Endothelial cell of umbilical vein (primary cell): ENCODE measurements at regions not wholly inside any gene's neighbourhood (a gene's known extent, or its start where the extent isn't known, plus 50 kb on each side); places are given as distances from the start of the nearest gene placed in this dataset.

Experiments used
- BruUV-seq: library from RNA; stranded (reverse); fragments of 400-500 nt; replicated peaks from 2 replicates; lab custom pipeline; 2021; lab: Mats Ljungman, UMichigan
- CTCF ChIA-PET: fragments of 300-600, 350-600 bp; sonication (Branson Sonifier 250); formaldehyde crosslinking; loops from one replicate; lab custom pipeline; 2021; ENCODE audit warnings: antibody characterized with exemption, inconsistent platforms; lab: Charles Lee
- POLR2A ChIA-PET: fragments of 300-600, 350-600 bp; sonication (Branson Sonifier 250); formaldehyde crosslinking; loops from one replicate; lab custom pipeline; 2021; ENCODE audit warnings: antibody characterized with exemption, inconsistent platforms; lab: Charles Lee
- DNase-seq: peaks from one replicate; pipeline ENCODE4 v3.0.0-alpha.2; 2011; ENCODE audit warnings: low read depth, low spot score
- FAIRE-seq: peaks from 2 replicates; lab custom pipeline; 2011; peaks lifted over from hg19 to GRCh38; lab: Jason Lieb, UNC
- H2AFZ ChIP-seq: 2 replicates; pipeline ENCODE4 v1.6.0; 2012; ENCODE audit warnings: low read depth, low read length, control low read depth, inconsistent platforms
- H3K27ac ChIP-seq: 2 replicates; pipeline ENCODE4 v1.5.1; 2011; ENCODE audit warnings: low read depth, mild to moderate bottlenecking, control low read depth, low read length, moderate library complexity; ENCODE audit not compliant: insufficient read depth
- H3K27me3 ChIP-seq, 2 experiments: 2 replicates each; pipeline versions ENCODE4 v1.6.0 to v1.6.1; 2011; ENCODE audit warnings: low read length in 2 of 2, mixed read lengths in 1 of 2; ENCODE audit not compliant: control insufficient read depth in 2 of 2, insufficient read depth in 2 of 2
- H3K36me3 ChIP-seq, 2 experiments: 2 replicates in 1 of 2; 3 replicates in 1 of 2; pipeline ENCODE4 v1.5.1; 2011; ENCODE audit warnings: low read length in 2 of 2, mild to moderate bottlenecking in 1 of 2, moderate library complexity in 1 of 2; ENCODE audit not compliant: control insufficient read depth in 2 of 2, insufficient read depth in 2 of 2; ENCODE audit errors: extremely low read depth in 1 of 2
- H3K4me1 ChIP-seq: 3 replicates; pipeline ENCODE4 v1.5.1; 2011; ENCODE audit warnings: mild to moderate bottlenecking, low read length; ENCODE audit not compliant: control insufficient read depth, insufficient read depth; ENCODE audit errors: extremely low read depth
- H3K4me2 ChIP-seq: 2 replicates; pipeline ENCODE4 v1.6.1; 2011; ENCODE audit warnings: low read length, control low read depth, mixed read lengths; ENCODE audit not compliant: insufficient read depth
- H3K4me3 ChIP-seq, 3 experiments: fragments of 200-600 bp in 1 of 3; sonication (generic), shearing (Covaris generic) in 1 of 3; replicated peaks in 1 of 3; 2 replicates each; pipeline ENCODE4 v1.5.1; 2011 to 2016; ENCODE audit warnings: control low read depth in 3 of 3, low read length in 3 of 3, mild to moderate bottlenecking in 2 of 3, inconsistent platforms in 1 of 3, low read depth in 1 of 3, moderate library complexity in 1 of 3; ENCODE audit not compliant: insufficient read depth in 1 of 3
- H3K79me2 ChIP-seq: 2 replicates; pipeline ENCODE4 v1.6.0; 2012; ENCODE audit warnings: low read length, inconsistent platforms; ENCODE audit not compliant: control insufficient read depth, insufficient read depth
- H3K9ac ChIP-seq: replicated peaks from 2 replicates; pipeline ENCODE3; 2011; ENCODE audit warnings: low read length, control low read depth; ENCODE audit not compliant: insufficient read depth; ENCODE audit errors: extremely low read depth
- H3K9me1 ChIP-seq: replicated peaks from 3 replicates; pipeline ENCODE4 v1.6.0; 2011; ENCODE audit warnings: mild to moderate bottlenecking, low read length; ENCODE audit not compliant: control insufficient read depth, insufficient read depth; ENCODE audit errors: extremely low read depth
- H3K9me3 ChIP-seq: replicated peaks from 2 replicates; pipeline ENCODE4 v1.5.1; 2012; ENCODE audit warnings: low read length, inconsistent platforms; ENCODE audit not compliant: control insufficient read depth, insufficient read depth
- H4K20me1 ChIP-seq: replicated peaks from 2 replicates; pipeline ENCODE3; 2011; ENCODE audit warnings: mild to moderate bottlenecking, low read length; ENCODE audit not compliant: control insufficient read depth, insufficient read depth; ENCODE audit errors: extremely low read depth
- CTCF ChIP-seq, 2 donors: IDR thresholded peaks; 1 replicate in 1 of 2; 2 replicates in 1 of 2; pipeline ENCODE4 v1.5.1; 2011; ENCODE audit warnings: low read length in 2 of 2, mild to moderate bottlenecking in 2 of 2, moderate library complexity in 2 of 2, control low read depth in 1 of 2, inconsistent platforms in 1 of 2, low read depth in 1 of 2; ENCODE audit not compliant: insufficient read depth in 1 of 2; ENCODE audit errors: extremely low read depth in 1 of 2
- EZH2 ChIP-seq: IDR thresholded peaks from 2 replicates; pipeline ENCODE4 v1.6.1; 2012; ENCODE audit warnings: borderline replicate concordance, low read depth, mild to moderate bottlenecking, moderate library complexity, low read length, inconsistent platforms; ENCODE audit not compliant: severe bottlenecking
- FOS ChIP-seq: IDR thresholded peaks from 2 replicates; pipeline ENCODE4 v1.6.1; 2011; ENCODE audit warnings: mild to moderate bottlenecking, low read length, moderate library complexity, borderline replicate concordance; ENCODE audit not compliant: insufficient read depth
- GATA2 ChIP-seq: IDR thresholded peaks from 2 replicates; pipeline ENCODE4 v1.7.0; 2011; ENCODE audit warnings: low read depth, mild to moderate bottlenecking, moderate library complexity, mixed read lengths, low read length; ENCODE audit not compliant: insufficient read length, insufficient read depth
- JUN ChIP-seq: IDR thresholded peaks from 2 replicates; pipeline ENCODE4 v1.6.1; 2011; ENCODE audit warnings: borderline replicate concordance, low read depth; ENCODE audit not compliant: insufficient read length, insufficient read depth
- MAX ChIP-seq: IDR thresholded peaks from 2 replicates; pipeline ENCODE4 v1.6.1; 2011; ENCODE audit not compliant: insufficient read depth, insufficient read length
- MYC ChIP-seq: IDR thresholded peaks from one replicate; pipeline ENCODE4 v1.6.1; 2011; ENCODE audit warnings: mild to moderate bottlenecking, low read depth, low read length
- POLR2A ChIP-seq: IDR thresholded peaks from 2 replicates; pipeline ENCODE4 v1.6.1; 2012; ENCODE audit warnings: low read depth, mild to moderate bottlenecking, control low read depth, low read length
- POLR2AphosphoS5 ChIP-seq: IDR thresholded peaks from 2 replicates; pipeline ENCODE4 v1.6.1; 2012; ENCODE audit warnings: low read depth, mild to moderate bottlenecking, control low read depth, low read length, moderate library complexity; ENCODE audit not compliant: insufficient read depth
- dilution Hi-C: fragments of 300-500 bp; cut with MboI; formaldehyde crosslinking; loops from one replicate; pipeline ENCODE4 v1.15.0; 2019; ENCODE audit warnings: low sequenced_read_pairs; ENCODE audit not compliant: extremely low pct_ligation_motif_present
- intact Hi-C: fragments of 100-400 bp; cut with micrococcal nuclease; formaldehyde crosslinking; loops from one replicate; pipeline ENCODE4 v1.10.0; 2022

GRCh38 chr4:160353548-160353947 lies 1250.7 kb downstream of the RAPGEF2 start:
- no peak overlapping the region for H3K4me3 ChIP-seq
- DNase-seq (no peak), FAIRE-seq (no peak)
- no peak overlapping the region for H3K27ac ChIP-seq
- no peaks in the 10 kb centered on the region for H3K36me3 ChIP-seq
- no peaks in the 10 kb centered on the region for H3K79me2 ChIP-seq
- no TSS peak for BruUV-seq
- ChIA-PET POLR2A (no interaction called here), CTCF (no interaction called here)
- TF ChIP-seq POLR2A: no peak
- no peak for TF ChIP-seq POLR2AphosphoS5
- no peak for TF ChIP-seq MAX
- no peak for TF ChIP-seq GATA2
- TF ChIP-seq JUN: no peak
- no peak for TF ChIP-seq MYC
- TF ChIP-seq EZH2: no peak
- no peak for TF ChIP-seq FOS
- no peak for TF ChIP-seq CTCF (IDR thresholded peaks at IDR 0.05; ENCODE audit: extremely low read depth in 1 of 2, insufficient read depth in 1 of 2, low read depth in 1 of 2, low read length in 2 of 2)
- no peaks in the 10 kb centered on the region for H3K27me3 ChIP-seq
- dilution Hi-C loops: no loop called here
- H4K20me1 ChIP-seq: no peaks in the 10 kb centered on the region
- no peaks in the 10 kb centered on the region for H3K4me1 ChIP-seq
- H3K9ac ChIP-seq: no peak overlapping the region
- H3K9me3 ChIP-seq: peaks cover 4% of the 10 kb centered on the region
- no peak overlapping the region for H2AFZ ChIP-seq
- H3K4me2 ChIP-seq: no peak overlapping the region
- no peaks in the 10 kb centered on the region for H3K9me1 ChIP-seq
- intact Hi-C loops: no loop called here
